ENCODE measurements at regions not wholly inside any gene's neighbourhood (a gene's known extent, or its start where the extent isn't known, plus 50 kb on each side); places are given as distances from the start of the nearest gene placed in this dataset.
"Not testable (repeated sequence)": the region's sequence is repeated elsewhere in the genome, so short reads cannot be mapped to it uniquely, and the experiment has no call there.

DNA sequence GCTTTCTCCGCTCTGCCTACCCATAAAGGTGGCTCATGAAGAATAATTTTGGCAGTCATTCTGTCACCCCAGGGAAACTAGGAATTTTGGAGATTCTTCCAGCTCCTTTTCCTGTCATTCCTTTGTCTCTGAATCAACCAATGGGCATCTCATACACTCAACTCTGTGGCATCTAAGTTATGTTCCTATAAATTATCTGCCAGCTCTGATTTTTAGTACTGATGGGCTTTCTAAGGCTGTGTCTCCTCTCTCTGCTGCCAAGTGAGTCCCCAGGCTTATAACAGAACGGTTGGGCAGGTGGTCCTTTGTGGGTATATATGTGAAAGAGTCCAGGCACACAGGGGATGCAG lies 226.8 kb downstream of the NMUR2 start:
- no peak for DNase-seq (ENCODE audit: low read depth)

DNA sequence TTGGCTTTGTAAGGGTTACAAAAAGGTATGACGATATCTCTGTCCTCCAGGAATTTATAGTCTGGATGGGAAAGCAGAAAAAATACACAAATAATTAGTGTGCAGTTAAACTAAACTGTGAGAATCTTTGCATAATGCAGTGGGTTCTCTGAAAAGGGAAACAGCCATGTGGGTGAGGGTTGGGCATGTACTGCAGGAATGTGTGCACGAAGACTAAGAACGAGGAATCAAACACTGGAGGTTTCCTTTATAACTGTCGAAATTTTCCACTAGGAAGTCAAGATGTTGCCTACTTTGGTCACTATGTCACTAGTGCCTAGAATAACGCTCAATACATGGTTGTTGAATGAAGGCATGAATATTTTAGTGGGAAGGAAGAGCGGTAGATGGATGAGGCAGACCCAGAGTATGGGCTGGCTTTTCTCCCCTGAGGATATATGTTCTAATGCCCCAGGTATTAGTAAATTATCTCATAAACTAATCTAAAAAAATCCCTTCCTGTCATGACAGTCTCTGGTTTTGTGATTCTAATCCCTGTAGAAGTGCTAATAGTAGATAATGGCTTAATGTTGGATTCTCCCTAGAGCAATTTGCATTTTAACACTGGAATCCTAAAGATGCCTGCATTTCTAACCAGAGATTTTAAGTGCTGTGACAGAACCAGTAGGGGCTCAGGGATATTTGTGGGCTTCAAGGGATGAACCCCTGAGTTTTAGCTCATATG lies 227.3 kb downstream of the NMUR2 start:
- DNase-seq (ENCODE audit: low read depth), result no peak

DNA sequence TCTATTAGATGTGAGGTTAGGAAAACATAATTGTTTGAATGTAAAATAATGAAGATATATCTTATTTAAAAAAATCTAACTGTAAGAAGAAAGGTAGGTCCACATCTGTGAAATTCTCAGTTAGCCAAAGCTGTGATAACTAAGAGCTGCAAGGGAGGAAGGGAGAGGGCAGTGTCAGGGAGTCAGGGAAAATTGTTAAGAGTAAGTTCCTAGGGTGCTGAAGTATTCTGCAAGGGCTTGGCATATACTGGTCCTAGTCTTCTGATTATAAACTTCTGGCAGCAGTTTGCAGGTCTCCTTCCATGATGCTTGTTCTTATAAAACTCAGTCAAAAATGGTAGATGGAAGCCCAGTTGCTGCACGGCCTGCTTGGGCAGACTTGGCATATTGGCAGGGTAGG lies 233.2 kb downstream of the NMUR2 start:
- no peak for DNase-seq (ENCODE audit: low read depth)

DNA sequence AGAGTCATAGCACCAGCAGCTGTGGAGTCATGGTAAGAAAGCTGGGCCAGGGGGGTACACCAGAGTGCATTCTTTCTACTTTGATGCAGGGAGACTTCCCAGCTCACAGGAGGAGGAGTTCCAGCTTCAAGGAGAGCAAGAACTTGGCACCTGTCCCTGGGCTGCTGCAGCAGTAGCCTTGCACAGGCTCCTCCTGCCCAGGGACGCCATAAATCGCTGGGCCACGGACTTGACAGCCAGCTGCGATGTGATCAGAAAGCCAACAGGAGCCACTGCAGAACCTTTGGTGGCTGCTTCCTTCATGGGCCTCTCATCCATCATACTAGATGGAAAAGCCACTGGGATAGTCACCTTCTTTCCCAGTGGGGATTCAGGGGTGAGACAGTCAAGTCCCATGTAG lies 234.7 kb downstream of the NMUR2 start:
- DNase-seq (ENCODE audit: low read depth), result peak; percentile 16

DNA sequence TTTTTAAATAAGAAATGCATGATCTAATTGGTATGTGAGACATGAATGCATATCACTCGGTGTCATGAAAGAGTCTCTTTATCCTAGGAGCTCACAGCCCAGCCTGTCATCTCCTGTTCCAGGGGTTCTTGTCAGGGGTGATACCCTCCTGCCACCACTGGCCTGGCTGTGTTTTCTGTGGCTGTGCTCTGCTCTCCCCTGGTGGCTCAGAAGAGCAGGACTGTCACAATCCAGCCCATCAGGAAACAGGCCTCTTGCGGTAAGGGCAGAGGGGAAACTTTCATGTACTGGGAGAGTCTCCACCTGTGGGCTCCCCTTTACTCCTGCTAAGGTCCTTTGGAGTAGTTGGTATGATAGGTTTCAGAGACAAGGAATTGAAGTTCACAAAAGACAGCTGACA lies 240.2 kb upstream of the GLRA1 start:
- no peak for DNase-seq (ENCODE audit: low read depth)

DNA sequence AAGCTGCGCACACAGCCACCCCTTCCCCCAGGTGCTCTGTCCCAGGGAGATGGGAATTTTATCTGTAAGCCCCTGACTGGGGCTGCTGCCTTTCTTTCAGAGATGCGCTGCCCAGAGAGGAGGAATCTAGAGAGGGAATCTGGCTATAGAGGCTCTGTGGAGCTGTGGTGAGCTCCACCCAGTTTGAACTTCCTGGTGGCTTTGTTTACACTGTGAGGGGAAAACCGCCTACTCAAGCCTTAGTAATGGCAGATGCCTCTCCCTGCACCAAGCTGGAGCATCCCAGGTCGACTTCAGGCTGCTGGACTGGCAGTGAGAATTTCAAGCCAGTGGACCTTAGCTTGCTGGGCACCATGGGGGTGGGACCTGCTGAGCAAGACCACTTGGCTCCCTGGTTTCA lies 235.2 kb upstream of the GLRA1 start:
- DNase-seq (ENCODE audit: low read depth), result peak; percentile 36

DNA sequence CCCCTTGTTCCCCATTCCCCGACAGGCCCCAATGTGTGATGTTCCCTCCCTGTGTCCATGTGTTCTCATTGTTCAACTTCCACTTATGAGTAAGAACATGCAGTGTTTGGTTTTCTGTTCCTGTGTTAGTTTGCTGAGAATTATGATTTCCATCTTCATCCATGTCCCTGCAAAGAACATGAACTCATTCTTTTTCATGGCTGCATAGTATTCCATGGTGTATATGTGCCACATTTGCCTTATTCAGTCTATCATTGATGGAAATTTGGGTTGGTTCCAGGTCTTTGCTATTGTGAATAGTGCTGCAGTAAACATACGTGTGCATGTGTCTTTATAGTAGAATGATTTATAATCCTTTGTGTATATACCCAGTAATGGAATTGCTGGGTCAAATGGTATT lies 229.8 kb upstream of the GLRA1 start:
- DNase-seq (ENCODE audit: low read depth), result not testable (repeated sequence)

DNA sequence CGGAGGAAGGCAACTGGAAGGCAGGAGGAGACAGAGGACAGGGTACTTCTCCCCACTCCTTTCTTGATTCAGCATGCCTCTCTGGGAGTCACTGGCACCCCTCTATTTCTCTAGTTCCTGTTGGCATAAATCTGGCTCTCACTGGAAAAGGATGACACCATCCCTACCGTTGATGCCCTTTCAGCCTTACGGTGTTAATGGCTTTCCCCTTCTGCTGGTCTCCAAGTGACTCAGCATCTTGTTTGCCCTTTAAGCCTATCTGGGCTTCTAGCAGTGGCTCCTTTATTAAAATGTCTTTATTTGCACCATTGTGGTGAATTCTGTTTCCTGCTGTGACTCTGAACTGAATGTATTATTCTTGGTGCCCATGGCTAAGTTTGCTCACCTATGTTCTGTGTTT lies 227.3 kb upstream of the GLRA1 start:
- DNase-seq (ENCODE audit: low read depth), result peak; percentile 21

DNA sequence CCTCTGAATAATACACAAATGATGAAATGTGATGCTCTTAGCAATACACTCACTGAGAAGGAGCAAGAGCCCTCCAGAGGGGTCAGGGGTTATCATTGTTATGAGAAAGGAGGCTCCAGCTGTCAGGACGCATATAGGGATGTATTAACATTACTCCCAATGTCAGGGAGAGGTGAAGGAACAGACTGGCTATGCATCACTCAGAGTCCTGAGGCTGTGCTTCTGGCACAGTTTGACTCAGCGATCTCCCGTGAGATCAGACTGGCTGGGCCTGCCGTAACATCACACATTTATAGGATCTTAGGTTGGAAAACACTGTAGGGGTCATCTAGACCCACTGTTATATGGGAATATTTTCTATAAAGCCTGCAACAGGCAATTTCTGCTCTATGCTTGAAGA lies 226.5 kb upstream of the GLRA1 start:
- no peak for DNase-seq (ENCODE audit: low read depth)

DNA sequence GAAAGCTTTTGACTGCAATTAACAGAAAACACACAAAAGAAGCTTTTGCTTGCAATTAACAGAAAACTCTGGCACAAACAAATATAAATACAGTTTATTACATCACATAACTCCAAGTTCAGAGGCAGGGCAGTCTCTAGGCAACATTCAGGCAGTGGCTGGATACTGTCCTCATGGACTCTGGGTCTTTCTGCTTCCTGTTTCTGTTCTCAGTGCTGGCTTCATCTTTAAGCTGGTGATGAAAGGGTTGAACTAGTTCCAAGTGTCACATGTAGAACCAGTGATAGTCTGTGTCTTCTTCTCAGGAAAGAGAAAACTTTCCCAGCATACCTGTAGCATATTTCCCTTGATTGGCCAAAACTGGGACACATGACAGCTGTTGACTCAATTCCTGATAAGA lies 222.6 kb upstream of the GLRA1 start:
- no peak for DNase-seq (ENCODE audit: low read depth)

DNA sequence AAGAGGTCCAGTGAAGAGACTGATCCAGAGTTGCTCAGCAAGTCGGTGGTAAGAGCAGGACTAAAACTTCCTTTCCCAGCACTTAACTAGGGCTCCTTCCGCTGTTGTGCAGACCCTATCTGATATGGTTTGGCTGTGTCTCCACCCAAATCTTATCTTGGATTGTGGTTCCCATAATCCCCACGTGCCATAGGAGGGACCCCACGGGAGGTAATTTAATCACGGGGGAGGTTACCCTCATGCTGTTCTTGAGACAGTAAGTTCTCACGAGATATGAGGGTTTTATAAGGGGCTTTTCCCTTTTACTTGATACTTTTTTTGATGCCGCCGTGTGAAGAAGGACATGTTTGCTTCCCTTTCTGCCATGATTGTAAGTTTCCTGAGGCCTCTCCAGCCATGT lies 221.9 kb upstream of the GLRA1 start:
- DNase-seq (ENCODE audit: low read depth), result no peak

DNA sequence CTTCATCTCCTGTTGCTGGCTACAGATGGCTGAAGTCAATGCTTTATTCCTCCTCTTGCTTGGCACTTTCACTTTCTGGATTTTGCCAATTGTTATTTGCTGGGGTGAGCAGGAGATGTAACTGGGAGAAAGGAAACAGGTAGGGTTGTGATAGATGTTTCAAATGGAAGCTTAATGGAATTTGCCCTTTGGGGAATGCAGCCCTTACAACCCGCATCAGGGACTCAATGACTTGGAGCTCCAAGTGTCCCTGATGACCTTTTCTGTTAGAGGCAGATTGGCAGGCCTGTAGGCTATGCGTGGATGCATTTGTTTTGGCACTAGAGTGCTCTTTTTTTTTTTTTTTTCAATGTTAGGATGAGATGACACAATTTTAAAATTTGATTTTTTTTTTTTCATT lies 219.9 kb upstream of the GLRA1 start:
- no peak for DNase-seq (ENCODE audit: low read depth)

DNA sequence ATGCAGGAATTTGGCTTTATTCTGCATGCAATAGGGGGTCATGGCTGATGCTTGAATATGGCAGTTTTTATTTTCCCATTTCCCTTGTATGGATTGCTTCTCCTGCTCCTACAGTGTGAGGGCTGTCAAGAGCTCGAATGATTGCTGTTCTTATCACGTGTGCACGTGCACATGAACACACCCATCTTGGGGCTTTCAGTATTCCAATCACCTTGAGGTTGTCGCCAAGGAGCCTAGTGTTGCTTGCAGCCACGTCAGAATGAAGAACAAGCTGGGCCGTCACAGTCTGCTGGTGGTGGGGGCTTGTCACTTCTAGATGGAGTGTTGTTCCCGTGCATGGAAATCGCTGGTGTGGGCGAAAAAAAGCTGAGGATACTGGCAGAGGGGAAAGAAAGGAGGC lies 219.4 kb upstream of the GLRA1 start:
- no peak for DNase-seq (ENCODE audit: low read depth)

DNA sequence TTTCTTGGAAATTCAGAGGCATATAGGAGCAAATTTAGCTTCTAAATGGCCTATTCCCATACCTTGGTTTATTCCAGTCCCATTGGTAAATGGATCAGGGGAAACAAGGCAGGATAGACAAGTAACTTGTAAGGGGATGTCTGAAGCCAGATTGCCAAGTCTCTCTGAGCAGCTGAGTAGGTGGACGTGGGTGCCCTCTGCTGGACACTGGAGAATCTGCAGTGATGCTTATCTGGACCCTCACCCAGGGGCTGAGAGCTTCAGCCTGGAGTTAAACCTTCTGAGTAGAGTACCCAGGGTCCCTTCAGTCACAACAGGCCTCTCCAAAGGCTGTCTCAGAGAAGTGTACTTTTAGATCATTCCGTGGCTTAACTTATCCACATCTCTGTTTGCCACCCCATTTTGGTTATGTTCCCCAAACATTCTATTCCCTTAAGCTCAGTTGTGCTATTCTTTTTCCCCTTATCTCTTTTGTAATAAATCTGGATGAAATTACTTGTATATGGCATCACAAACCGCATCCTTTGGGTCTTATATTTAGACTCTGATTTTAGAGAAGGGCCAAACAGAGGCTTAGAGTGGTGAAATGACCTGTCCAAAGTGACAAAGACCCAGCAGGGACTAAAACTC lies 218.3 kb upstream of the GLRA1 start:
- DNase-seq (ENCODE audit: low read depth), result peak; percentile 69

DNA sequence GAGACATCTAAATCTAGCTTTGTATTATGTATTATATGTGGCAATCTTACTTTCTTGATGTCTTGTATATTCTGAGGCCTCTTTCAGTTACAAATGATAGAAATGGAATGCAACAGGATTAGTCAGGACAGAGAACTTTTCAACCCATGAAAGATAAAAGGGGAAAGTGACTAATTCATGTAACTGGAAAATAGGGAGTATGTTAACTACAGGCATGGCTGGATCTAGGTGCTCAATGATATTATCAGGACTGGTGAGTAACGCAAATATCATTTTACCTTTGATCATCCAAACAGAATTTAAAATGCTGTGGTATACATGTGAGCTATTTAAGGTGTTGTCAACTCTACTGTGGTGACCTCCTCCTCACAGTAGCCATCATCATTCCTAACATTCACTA lies 215.7 kb upstream of the GLRA1 start:
- DNase-seq (ENCODE audit: low read depth), result no peak

DNA sequence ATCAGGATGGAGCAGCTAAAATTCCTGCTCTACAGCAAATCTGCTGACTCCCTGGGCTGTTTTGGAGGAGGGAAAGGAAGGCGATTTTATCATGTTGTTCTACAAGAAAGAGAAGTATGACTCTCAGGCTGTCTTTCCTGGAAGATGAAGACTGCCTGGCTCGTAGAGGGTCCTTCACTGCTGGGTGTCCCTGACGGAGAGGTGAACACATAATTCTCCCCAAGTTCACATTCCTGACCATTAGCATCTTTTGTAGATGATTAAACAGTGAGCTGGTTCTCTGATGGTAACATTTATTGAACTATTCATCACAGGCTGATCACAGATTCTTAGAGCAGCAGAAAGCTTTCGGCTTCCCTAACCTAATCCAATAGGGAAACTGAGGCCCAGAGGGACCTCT lies 212.4 kb upstream of the GLRA1 start:
- DNase-seq (ENCODE audit: low read depth), result no peak

DNA sequence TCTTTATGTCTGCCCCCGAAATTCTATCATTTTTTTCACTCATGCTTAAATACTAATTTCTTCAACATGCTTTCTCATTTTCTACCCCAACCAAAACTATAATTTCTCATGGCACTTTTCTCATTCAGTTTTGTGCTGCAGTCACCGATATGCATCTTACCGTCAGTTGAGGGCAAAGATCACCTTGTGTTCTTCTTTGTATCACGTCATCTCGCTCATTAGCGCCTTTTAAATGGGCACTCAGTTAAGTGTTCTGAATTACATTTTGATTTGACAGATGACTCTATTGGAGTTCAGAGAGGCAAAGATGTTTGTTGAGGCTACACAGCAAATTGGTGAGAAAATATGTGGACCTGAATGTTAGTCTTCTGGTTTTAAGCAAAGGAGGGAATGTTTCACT lies 211.7 kb upstream of the GLRA1 start:
- DNase-seq (ENCODE audit: low read depth), result no peak

DNA sequence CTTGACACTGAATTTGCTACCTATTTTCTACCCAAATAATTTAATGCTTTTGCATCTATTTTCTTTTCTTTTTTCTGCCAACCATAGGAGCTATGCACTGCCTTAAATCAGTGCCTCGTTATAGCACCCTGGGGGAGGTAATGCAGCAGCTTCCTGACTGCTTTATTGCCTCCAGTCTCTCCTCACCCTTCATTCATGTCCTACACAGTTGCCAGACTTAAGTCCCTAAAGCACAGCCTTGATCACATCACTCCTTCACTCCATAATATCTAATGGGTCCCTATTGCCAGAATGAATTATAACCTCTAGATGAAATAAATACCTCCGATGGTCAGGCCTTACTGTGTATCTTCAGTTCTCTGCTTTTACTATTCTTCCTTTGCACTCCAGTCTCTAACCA lies 211.2 kb upstream of the GLRA1 start:
- DNase-seq (ENCODE audit: low read depth), result no peak

DNA sequence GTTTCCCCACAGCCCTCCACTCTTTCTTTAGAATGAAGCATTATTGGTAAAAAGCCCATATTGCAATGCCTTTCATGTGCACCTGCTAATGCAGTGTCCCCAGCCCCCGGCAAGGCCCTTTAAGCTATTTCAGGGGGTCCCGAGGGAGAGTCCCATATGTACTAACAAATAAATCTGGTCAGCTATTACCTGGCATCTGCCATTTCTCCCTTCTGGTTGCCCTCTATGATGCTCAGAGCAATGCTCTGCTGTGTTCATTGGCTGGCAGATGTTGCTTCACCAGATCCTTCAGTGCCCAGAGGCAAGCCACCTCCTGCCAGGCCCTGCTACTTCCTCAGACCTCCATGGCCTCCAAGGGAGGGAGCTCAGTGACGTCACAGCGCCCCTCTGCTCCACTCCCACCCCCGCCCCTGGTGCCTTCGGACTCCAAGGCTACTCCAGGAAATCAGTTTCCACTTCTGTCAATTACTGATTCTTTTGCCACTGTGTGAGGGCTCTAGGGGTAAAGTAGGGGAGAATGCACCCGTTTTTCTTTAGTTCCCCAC lies 201.1 kb upstream of the GLRA1 start:
- DNase-seq (ENCODE audit: low read depth), result no peak

DNA sequence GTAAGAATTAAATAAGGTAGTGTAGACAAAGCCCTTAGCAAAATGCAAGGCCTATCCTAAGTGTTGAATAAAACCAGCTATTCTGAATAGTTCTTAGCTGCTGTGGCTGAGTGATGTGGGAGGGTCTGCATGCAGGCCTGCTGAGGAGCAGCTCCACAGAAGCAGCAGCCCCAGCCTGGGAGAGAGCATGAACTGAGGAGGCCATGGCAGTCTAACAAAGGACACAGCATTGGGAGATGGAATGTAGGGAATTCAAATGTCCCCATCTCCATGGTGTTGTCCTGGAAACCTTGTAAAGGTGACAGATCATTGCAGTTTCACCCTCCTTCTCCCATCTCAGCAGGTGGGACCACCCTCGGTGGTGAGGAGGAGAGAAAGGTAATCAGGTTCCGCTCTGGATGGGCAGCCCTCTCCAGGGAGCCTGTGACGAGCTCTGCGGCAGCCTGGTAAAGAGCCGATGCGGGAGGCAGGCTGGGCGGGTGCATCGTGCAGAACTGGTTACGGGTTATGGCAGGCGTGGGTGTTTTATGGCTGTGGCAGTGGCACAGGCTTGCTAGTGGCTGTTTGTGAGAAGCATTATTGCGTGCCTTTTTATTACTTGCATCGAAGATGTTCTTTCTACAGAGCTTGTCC lies 199.9 kb upstream of the GLRA1 start:
- no peak for DNase-seq (ENCODE audit: low read depth)

DNA sequence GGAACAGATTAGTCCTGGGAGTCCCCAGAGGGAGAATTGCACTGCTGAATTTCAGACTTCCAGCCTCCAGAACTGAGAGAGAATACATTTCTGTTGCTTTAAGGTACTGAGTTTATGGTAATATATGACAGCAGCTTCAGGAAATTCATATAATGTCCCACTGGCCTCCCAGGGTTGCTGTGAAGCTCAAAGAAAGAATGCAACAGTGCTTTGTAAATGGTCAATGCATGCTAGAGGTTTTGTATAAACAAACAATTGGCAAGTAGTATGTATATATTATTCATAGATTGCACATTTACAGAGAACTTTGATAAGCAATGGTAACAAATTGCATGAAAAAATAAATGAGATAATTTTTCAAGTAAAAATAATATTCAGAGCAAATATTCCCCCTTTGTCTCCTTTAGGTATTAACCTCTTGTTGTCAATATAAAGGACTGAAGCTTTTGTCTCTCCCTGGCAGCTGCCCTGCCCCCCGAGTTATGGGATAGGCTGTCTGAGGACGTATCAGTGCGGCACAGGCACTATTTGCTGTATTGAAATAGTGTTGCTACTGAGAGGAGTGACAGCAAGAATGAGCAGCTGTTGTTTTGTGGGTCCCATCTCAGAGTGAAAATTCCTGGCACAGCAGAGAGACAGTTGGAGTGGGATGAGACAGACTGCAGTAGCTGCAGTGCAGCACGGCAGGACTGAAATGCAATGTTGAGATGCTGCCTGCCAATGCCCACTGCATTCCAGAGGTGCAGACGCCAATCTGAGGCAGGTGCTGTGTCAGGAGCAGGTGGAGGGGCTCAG lies 194.2 kb upstream of the GLRA1 start:
- DNase-seq (ENCODE audit: low read depth), result no peak

DNA sequence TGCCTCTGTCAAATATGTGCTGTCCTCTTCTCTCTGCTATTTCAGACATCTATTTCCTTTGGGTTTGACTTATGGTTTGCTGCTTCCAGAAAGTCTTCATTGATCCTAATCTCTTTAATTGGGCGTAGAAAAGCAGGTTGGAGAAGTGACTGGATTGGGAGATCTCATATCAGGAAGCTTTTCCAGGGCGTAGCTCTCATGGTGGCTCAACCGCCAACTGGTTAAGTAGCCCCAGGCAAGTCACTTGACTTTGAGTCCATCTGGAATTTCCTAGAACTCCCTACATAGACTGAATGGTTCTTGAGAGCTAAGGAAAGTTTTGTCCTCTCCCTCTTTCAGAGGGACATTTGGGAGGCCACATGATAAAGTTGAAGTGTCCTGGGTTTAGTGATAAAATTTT lies 192.3 kb upstream of the GLRA1 start:
- DNase-seq (ENCODE audit: low read depth), result no peak

DNA sequence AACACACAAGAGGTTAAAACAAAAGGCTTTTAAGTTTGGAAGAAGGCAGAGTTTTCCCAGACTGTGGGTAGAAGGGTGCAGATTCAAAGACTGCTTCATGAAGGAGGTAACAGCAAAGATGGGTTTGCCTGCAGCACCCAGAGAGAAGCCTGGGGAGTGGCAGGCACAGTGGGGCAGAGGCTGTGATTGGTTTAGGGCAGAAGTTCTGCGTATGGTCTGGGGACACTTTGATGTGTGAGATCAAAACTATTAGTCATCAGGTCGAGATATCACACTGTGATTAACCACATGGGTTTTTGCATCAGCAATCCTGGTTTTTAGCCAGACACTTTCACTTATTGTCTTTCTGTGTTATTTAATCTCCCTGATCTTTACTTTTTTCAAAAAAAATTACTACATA lies 188.8 kb upstream of the GLRA1 start:
- DNase-seq (ENCODE audit: low read depth), result peak; percentile 33
